ENCODE measurements at regions not wholly inside any gene's neighbourhood (a gene's known extent, or its start where the extent isn't known, plus 50 kb on each side); places are given as distances from the start of the nearest gene placed in this dataset.

- no peak for TF ChIP-seq CTCF (IDR thresholded peaks at IDR 0.05)
- no peak for TF ChIP-seq POLR2A (IDR thresholded peaks at IDR 0.05)
These were observed 140.6 kb upstream of the PRMT8 start for GRCh38 chr12:3350432-3350831.
